ENCODE measurements at regions not wholly inside any gene's neighbourhood (a gene's known extent, or its start where the extent isn't known, plus 50 kb on each side); places are given as distances from the start of the nearest gene placed in this dataset.

GRCh38 chr2:195493416-195493815, 163.6 kb upstream of the SLC39A10 start:
- DNase-seq, result no peak

- no peak for DNase-seq
Observed at GRCh38 chr2:195490319-195490718, 166.7 kb upstream of the SLC39A10 start.

GRCh38 chr2:195489101-195489500, 167.9 kb upstream of the SLC39A10 start:
- no peak for DNase-seq

- DNase-seq, result no peak
Observed at GRCh38 chr2:195488567-195488966, 168.5 kb upstream of the SLC39A10 start.

- DNase-seq, result peak; percentile 43
Observed at GRCh38 chr2:195486987-195487644, 169.9 kb upstream of the SLC39A10 start.

GRCh38 chr2:195486520-195486919, 170.5 kb upstream of the SLC39A10 start:
- no peak for DNase-seq

GRCh38 chr2:195482010-195482409, 175.0 kb upstream of the SLC39A10 start:
- DNase-seq, result no peak

GRCh38 chr2:195480121-195480520, 176.9 kb upstream of the SLC39A10 start:
- no peak for DNase-seq

- no peak for DNase-seq
Observed at GRCh38 chr2:195479407-195479806, 177.6 kb upstream of the SLC39A10 start.

GRCh38 chr2:195477996-195478382, 179.0 kb upstream of the SLC39A10 start:
- no peak for DNase-seq

- DNase-seq, result no peak
Observed at GRCh38 chr2:195477248-195477995, 179.6 kb upstream of the SLC39A10 start.

GRCh38 chr2:195475336-195475735, 181.7 kb upstream of the SLC39A10 start:
- DNase-seq, result no peak

GRCh38 chr2:195473862-195474261, 183.2 kb upstream of the SLC39A10 start:
- no peak for DNase-seq

- DNase-seq, result no peak
Observed at GRCh38 chr2:195472501-195473234, 184.4 kb upstream of the SLC39A10 start.

- DNase-seq, result no peak
Observed at GRCh38 chr2:195471807-195472206, 185.2 kb upstream of the SLC39A10 start.

- DNase-seq, result no peak
Observed at GRCh38 chr2:195471163-195471562, 185.9 kb upstream of the SLC39A10 start.

- no peak for DNase-seq
Observed at GRCh38 chr2:195470622-195471021, 186.4 kb upstream of the SLC39A10 start.

- no peak for DNase-seq
Observed at GRCh38 chr2:195468771-195469170, 188.3 kb upstream of the SLC39A10 start.

- DNase-seq, result no peak
Observed at GRCh38 chr2:195466427-195466826, 190.6 kb upstream of the SLC39A10 start.

- no peak for DNase-seq
Observed at GRCh38 chr2:195461010-195461409, 196.0 kb upstream of the SLC39A10 start.

GRCh38 chr2:195458936-195459335, 198.1 kb upstream of the SLC39A10 start:
- no peak for DNase-seq

GRCh38 chr2:195457873-195458272, 199.2 kb upstream of the SLC39A10 start:
- no peak for DNase-seq

- no peak for DNase-seq
Observed at GRCh38 chr2:195456771-195457170, 200.3 kb upstream of the SLC39A10 start.

- DNase-seq, result no peak
Observed at GRCh38 chr2:195451160-195451559, 205.9 kb upstream of the SLC39A10 start.

Measured in NCI-H524 treated with DMSO at 0.1 percent for 48 hours (cell line).